OCI-LY3 (cell line): ENCODE measurements at regions not wholly inside any gene's neighbourhood (a gene's known extent, or its start where the extent isn't known, plus 50 kb on each side); places are given as distances from the start of the nearest gene placed in this dataset.
"Not testable (repeated sequence)": the region's sequence is repeated elsewhere in the genome, so short reads cannot be mapped to it uniquely, and the experiment has no call there.

ENCODE experiments used
- H2AFZ ChIP-seq: fragments of 200-600, 300-600 bp; shearing (Covaris generic); 2 replicates; pipeline ENCODE4 v1.6.0; 2014; ENCODE audit warnings: antibody characterized with exemption, low read depth, low read length
- H3K27ac ChIP-seq: fragments of 200-600, 300-600 bp; sonication (generic); 2 replicates; pipeline ENCODE4 v1.5.1; 2014; ENCODE audit warnings: mild to moderate bottlenecking, low read length, moderate library complexity, mixed read lengths
- H3K27me3 ChIP-seq: fragments of 200-600, 300-600 bp; sonication (generic); 2 replicates; pipeline ENCODE4 v1.6.1; 2014; ENCODE audit warnings: low read depth, low read length, mixed read lengths
- H3K36me3 ChIP-seq: fragments of 200-600, 300-600 bp; sonication (generic); replicated peaks from 2 replicates; pipeline ENCODE3; 2014; ENCODE audit warnings: low read depth, low read length, mixed read lengths
- H3K4me1 ChIP-seq: fragments of 300-600, 200-600 bp; sonication (generic); 2 replicates; pipeline ENCODE4 v1.6.1; 2014; ENCODE audit warnings: low read length, mixed read lengths
- H3K4me2 ChIP-seq: fragments of 200-600, 300-600 bp; sonication (generic); 2 replicates; pipeline ENCODE4 v1.6.1; 2014; ENCODE audit warnings: low read length, mixed read lengths
- H3K4me3 ChIP-seq: fragments of 300-600, 200-600 bp; sonication (generic); 2 replicates; pipeline ENCODE4 v1.5.1; 2014; ENCODE audit warnings: antibody characterized with exemption, mild to moderate bottlenecking, low read length, moderate library complexity
- H3K79me2 ChIP-seq: fragments of 300-600, 200-600 bp; shearing (Covaris generic); 2 replicates; pipeline ENCODE4 v1.6.1; 2014; ENCODE audit warnings: mild to moderate bottlenecking, low read length, mixed read lengths
- H3K9ac ChIP-seq: fragments of 300-600, 200-600 bp; shearing (Covaris generic); 2 replicates; pipeline ENCODE4 v1.6.0; 2014; ENCODE audit warnings: mild to moderate bottlenecking, low read length, moderate library complexity
- H3K9me3 ChIP-seq: fragments of 200-600, 300-600 bp; shearing (Covaris generic); 2 replicates; pipeline ENCODE4 v1.6.1; 2014; ENCODE audit warnings: low read length, mixed read lengths; ENCODE audit not compliant: insufficient read depth
- H4K20me1 ChIP-seq: fragments of 200-600, 300-600 bp; sonication (generic); 2 replicates; pipeline ENCODE4 v1.6.1; 2016; ENCODE audit warnings: low read length, mixed read lengths; ENCODE audit not compliant: insufficient read depth
- CTCF ChIP-seq: fragments of 200-600, 300-600 bp; sonication (generic); IDR thresholded peaks from 2 replicates; pipeline ENCODE4 v1.5.1; 2014; ENCODE audit warnings: antibody characterized with exemption, low read length, low read depth
- EZH2phosphoT487 ChIP-seq: fragments of 200-600 bp; shearing (Covaris generic); IDR thresholded peaks from 2 replicates; pipeline ENCODE4 v1.6.1; 2018; ENCODE audit warnings: antibody characterized with exemption, mixed run types, low read depth

- no peaks in the 10 kb centered on the region for H3K79me2 ChIP-seq
- no peaks in the 10 kb centered on the region for H3K9me3 ChIP-seq
- H3K36me3 ChIP-seq, result no peaks in the 10 kb centered on the region
- H3K4me2 ChIP-seq, result no peak overlapping the region
- no peak overlapping the region for H2AFZ ChIP-seq
- no peak overlapping the region for H3K4me3 ChIP-seq
- H3K27ac ChIP-seq, result no peak overlapping the region
- no peaks in the 10 kb centered on the region for H4K20me1 ChIP-seq
- no peaks in the 10 kb centered on the region for H3K4me1 ChIP-seq
- no peak for TF ChIP-seq CTCF
- no peak for TF ChIP-seq EZH2phosphoT487
- no peaks in the 10 kb centered on the region for H3K27me3 ChIP-seq
- no peak overlapping the region for H3K9ac ChIP-seq
Measured at GRCh38 chr14:25350021-25350420, 300.1 kb upstream of the STXBP6 start.

GRCh38 chr14:25349269-25349668, 299.3 kb upstream of the STXBP6 start:
- no peak overlapping the region for H3K4me2 ChIP-seq
- no peaks in the 10 kb centered on the region for H3K79me2 ChIP-seq
- H3K27ac ChIP-seq, result no peak overlapping the region
- H3K4me1 ChIP-seq, result no peaks in the 10 kb centered on the region
- no peak overlapping the region for H3K4me3 ChIP-seq
- TF ChIP-seq CTCF (no peak), EZH2phosphoT487 (no peak)
- no peaks in the 10 kb centered on the region for H3K36me3 ChIP-seq
- H2AFZ ChIP-seq, result no peak overlapping the region
- H3K9me3 ChIP-seq, result no peaks in the 10 kb centered on the region
- no peaks in the 10 kb centered on the region for H4K20me1 ChIP-seq
- no peak overlapping the region for H3K9ac ChIP-seq
- no peaks in the 10 kb centered on the region for H3K27me3 ChIP-seq

GRCh38 chr14:25340882-25341281, 290.9 kb upstream of the STXBP6 start:
- Histone ChIP-seq H3K4me2 (no peak overlapping the region), H3K79me2 (no peaks in the 10 kb centered on the region), H3K4me3 (no peak overlapping the region), H4K20me1 (no peaks in the 10 kb centered on the region), H3K9me3 (no peaks in the 10 kb centered on the region), H3K36me3 (no peaks in the 10 kb centered on the region), H3K27me3 (no peaks in the 10 kb centered on the region), H2AFZ (no peak overlapping the region), H3K27ac (no peak overlapping the region), H3K4me1 (no peaks in the 10 kb centered on the region), H3K9ac (no peak overlapping the region)
- TF ChIP-seq EZH2phosphoT487 (no peak), CTCF (no peak)

- TF ChIP-seq EZH2phosphoT487 (no peak), CTCF (no peak)
- Histone ChIP-seq H3K9me3 (no peaks in the 10 kb centered on the region), H3K27ac (no peak overlapping the region)
Measured at GRCh38 chr14:25322784-25323183, 272.8 kb upstream of the STXBP6 start.

GRCh38 chr14:25316007-25316406, 266.1 kb upstream of the STXBP6 start:
- not testable (repeated sequence) for H4K20me1 ChIP-seq, H3K4me1 ChIP-seq, H3K9me3 ChIP-seq, H3K4me2 ChIP-seq, H3K4me3 ChIP-seq, H2AFZ ChIP-seq, H3K79me2 ChIP-seq, H3K27me3 ChIP-seq, H3K27ac ChIP-seq, H3K36me3 ChIP-seq, H3K9ac ChIP-seq

More at GRCh38 chr14:25322784-25323183, 272.8 kb upstream of the STXBP6 start:
- H3K36me3 ChIP-seq, result no peaks in the 10 kb centered on the region
- H3K4me2 ChIP-seq, result no peak overlapping the region
- no peak overlapping the region for H2AFZ ChIP-seq
- no peaks in the 10 kb centered on the region for H3K79me2 ChIP-seq
- H3K4me3 ChIP-seq, result no peak overlapping the region
- H3K27me3 ChIP-seq, result no peaks in the 10 kb centered on the region
- H3K9ac ChIP-seq, result no peak overlapping the region
- H3K4me1 ChIP-seq, result no peaks in the 10 kb centered on the region
- no peaks in the 10 kb centered on the region for H4K20me1 ChIP-seq
